Muscle layer of duodenum (tissue), 2 donors: ENCODE measurements at regions not wholly inside any gene's neighbourhood (a gene's known extent, or its start where the extent isn't known, plus 50 kb on each side); places are given as distances from the start of the nearest gene placed in this dataset.

Source experiments
- H3K27ac ChIP-seq: one replicate; pipeline ENCODE4 v1.7.0; 2013; ENCODE audit warnings: mild to moderate bottlenecking, low read length
- H3K27me3 ChIP-seq: one replicate; pipeline ENCODE4 v1.7.0; 2013; ENCODE audit warnings: low read depth, mild to moderate bottlenecking, control low read depth, low read length
- H3K36me3 ChIP-seq, 2 donors: one replicate each; pipeline ENCODE4 v1.7.0; 2013; ENCODE audit warnings: low read length in 2 of 2, control low read depth in 1 of 2, mild to moderate bottlenecking in 1 of 2; ENCODE audit not compliant: insufficient read depth in 2 of 2, control insufficient read depth in 1 of 2
- H3K4me1 ChIP-seq, 2 donors: one replicate each; pipeline ENCODE4 v1.7.0; 2013; ENCODE audit warnings: low read length in 2 of 2, mild to moderate bottlenecking in 2 of 2, control low read depth in 1 of 2, moderate library complexity in 1 of 2; ENCODE audit not compliant: insufficient read depth in 2 of 2, control insufficient read depth in 1 of 2
- H3K4me3 ChIP-seq, 2 donors: one replicate each; pipeline ENCODE4 v1.7.0; 2013; ENCODE audit warnings: low read length in 2 of 2, low read depth in 1 of 2, mild to moderate bottlenecking in 1 of 2
- H3K9me3 ChIP-seq, 2 donors: one replicate each; pipeline ENCODE4 v1.7.0; 2013; ENCODE audit warnings: low read length in 2 of 2, control low read depth in 1 of 2, mild to moderate bottlenecking in 1 of 2; ENCODE audit not compliant: control insufficient read depth in 1 of 2
- donor health status: healthy.

- no peak overlapping the region for H3K27ac ChIP-seq
- peaks cover 5 to 26% of the 10 kb centered on the region in 2 donors for H3K4me1 ChIP-seq
- H3K27me3 ChIP-seq: no peaks in the 10 kb centered on the region
- H3K9me3 ChIP-seq: no peaks in the 10 kb centered on the region
- H3K4me3 ChIP-seq: no peak overlapping the region
- no peaks in the 10 kb centered on the region for H3K36me3 ChIP-seq
These were observed 253.8 kb downstream of the TNS1 start for GRCh38 chr2:217749008-217749407.

GRCh38 chr2:217746808-217747207 lies 256.0 kb downstream of the TNS1 start:
- Histone ChIP-seq H3K9me3 (no peaks in the 10 kb centered on the region), H3K27me3 (no peaks in the 10 kb centered on the region), H3K4me3 (no peak overlapping the region), H3K27ac (no peak overlapping the region), H3K36me3 (no peaks in the 10 kb centered on the region), H3K4me1 (peaks cover 5 to 14% of the 10 kb centered on the region in 2 donors)

GRCh38 chr2:217743966-217744761 lies 258.6 kb downstream of the TNS1 start:
- Histone ChIP-seq H3K27ac (no peak overlapping the region), H3K4me3 (no peak overlapping the region), H3K36me3 (peaks cover 0 to 5% of the 10 kb centered on the region in 2 donors), H3K27me3 (no peaks in the 10 kb centered on the region), H3K9me3 (no peaks in the 10 kb centered on the region), H3K4me1 (peaks cover 2 to 8% of the 10 kb centered on the region in 2 donors)

GRCh38 chr2:217743407-217743806 lies 259.4 kb downstream of the TNS1 start:
- Histone ChIP-seq H3K4me3 (no peak overlapping the region), H3K27ac (no peak overlapping the region), H3K27me3 (no peaks in the 10 kb centered on the region), H3K9me3 (no peaks in the 10 kb centered on the region), H3K4me1 (peaks cover 0 to 8% of the 10 kb centered on the region in 2 donors), H3K36me3 (peaks cover 0 to 6% of the 10 kb centered on the region in 2 donors)

- no peaks in the 10 kb centered on the region for H3K9me3 ChIP-seq
- peaks cover 0 to 8% of the 10 kb centered on the region in 2 donors for H3K4me1 ChIP-seq
- no peak overlapping the region for H3K4me3 ChIP-seq
- no peak overlapping the region for H3K27ac ChIP-seq
- H3K27me3 ChIP-seq: no peaks in the 10 kb centered on the region
- peaks cover 0 to 6% of the 10 kb centered on the region in 2 donors for H3K36me3 ChIP-seq
These were observed 260.0 kb downstream of the TNS1 start for GRCh38 chr2:217742841-217743240.

GRCh38 chr2:217742276-217742675 lies 260.5 kb downstream of the TNS1 start:
- H3K36me3 ChIP-seq: peaks cover 0 to 6% of the 10 kb centered on the region in 2 donors
- peaks cover 0 to 8% of the 10 kb centered on the region in 2 donors for H3K4me1 ChIP-seq
- no peak overlapping the region for H3K4me3 ChIP-seq
- no peaks in the 10 kb centered on the region for H3K27me3 ChIP-seq
- no peak overlapping the region for H3K27ac ChIP-seq
- H3K9me3 ChIP-seq: no peaks in the 10 kb centered on the region

GRCh38 chr2:217741381-217741955 lies 261.3 kb downstream of the TNS1 start:
- Histone ChIP-seq H3K4me3 (no peak overlapping the region), H3K27me3 (no peaks in the 10 kb centered on the region), H3K4me1 (peaks cover 0 to 8% of the 10 kb centered on the region in 2 donors), H3K9me3 (no peaks in the 10 kb centered on the region), H3K27ac (no peak overlapping the region), H3K36me3 (peaks cover 0 to 6% of the 10 kb centered on the region in 2 donors)

GRCh38 chr2:217740756-217741155 lies 262.0 kb downstream of the TNS1 start:
- Histone ChIP-seq H3K9me3 (no peaks in the 10 kb centered on the region), H3K27me3 (no peaks in the 10 kb centered on the region), H3K27ac (peak overlapping the region; percentile 23), H3K4me3 (no peak overlapping the region), H3K4me1 (peaks cover 0 to 8% of the 10 kb centered on the region in 2 donors), H3K36me3 (peaks cover 0 to 6% of the 10 kb centered on the region in 2 donors)

- peak overlapping the region; percentile 23 for H3K27ac ChIP-seq
- H3K4me1 ChIP-seq: peaks cover 0 to 8% of the 10 kb centered on the region in 2 donors
These were observed 262.6 kb downstream of the TNS1 start for GRCh38 chr2:217740178-217740577.

GRCh38 chr2:217739741-217740140 lies 263.1 kb downstream of the TNS1 start:
- no peaks in the 10 kb centered on the region for H3K9me3 ChIP-seq
- peaks cover 0 to 6% of the 10 kb centered on the region in 2 donors for H3K36me3 ChIP-seq
- no peak overlapping the region for H3K27ac ChIP-seq
- H3K4me1 ChIP-seq: peaks cover 0 to 8% of the 10 kb centered on the region in 2 donors
- H3K4me3 ChIP-seq: no peak overlapping the region
- H3K27me3 ChIP-seq: no peaks in the 10 kb centered on the region

More at GRCh38 chr2:217740178-217740577, 262.6 kb downstream of the TNS1 start:
- H3K4me3 ChIP-seq: no peak overlapping the region
- peaks cover 0 to 6% of the 10 kb centered on the region in 2 donors for H3K36me3 ChIP-seq
- H3K27me3 ChIP-seq: no peaks in the 10 kb centered on the region
- no peaks in the 10 kb centered on the region for H3K9me3 ChIP-seq

GRCh38 chr2:217738061-217738460 lies 264.7 kb downstream of the TNS1 start:
- Histone ChIP-seq H3K36me3 (peaks cover 0 to 6% of the 10 kb centered on the region in 2 donors), H3K27ac (no peak overlapping the region), H3K9me3 (no peaks in the 10 kb centered on the region), H3K4me3 (no peak overlapping the region), H3K4me1 (peaks cover 3 to 9% of the 10 kb centered on the region in 2 donors), H3K27me3 (no peaks in the 10 kb centered on the region)
